ENCODE measurements at regions not wholly inside any gene's neighbourhood (a gene's known extent, or its start where the extent isn't known, plus 50 kb on each side); places are given as distances from the start of the nearest gene placed in this dataset.

GRCh38 chr6:141701732-141702131, 431.0 kb upstream of the GJE1 start:
- H3K27me3 ChIP-seq (replicated peaks; ENCODE audit: insufficient read depth), result no peaks in the 10 kb centered on the region
- intact Hi-C loops (cut with DNase I), result no loop called here
- WGBS, result 94% methylated on average over 2 of the region's 2 CpGs
- no peaks in the 10 kb centered on the region for H3K4me1 ChIP-seq (replicated peaks)
- no peak for DNase-seq (ENCODE audit: low spot score)
- no peak overlapping the region for H3K4me3 ChIP-seq
- TF ChIP-seq POLR2A (IDR thresholded peaks at IDR 0.05), result no peak
- TF ChIP-seq POLR2AphosphoS5 (IDR thresholded peaks at IDR 0.05), result no peak
- TF ChIP-seq CTCF (IDR thresholded peaks at IDR 0.05), result no peak
- no peak overlapping the region for H3K27ac ChIP-seq
- H3K36me3 ChIP-seq, result no peaks in the 10 kb centered on the region
- no peaks in the 10 kb centered on the region for H3K9me3 ChIP-seq

- TF ChIP-seq POLR2A (IDR thresholded peaks at IDR 0.05) (no peak), POLR2AphosphoS5 (IDR thresholded peaks at IDR 0.05) (no peak), CTCF (IDR thresholded peaks at IDR 0.05) (no peak)
- Histone ChIP-seq H3K27ac (no peak overlapping the region), H3K9me3 (no peaks in the 10 kb centered on the region), H3K4me1 (replicated peaks) (no peaks in the 10 kb centered on the region), H3K4me3 (no peak overlapping the region), H3K36me3 (no peaks in the 10 kb centered on the region), H3K27me3 (replicated peaks; ENCODE audit: insufficient read depth) (no peaks in the 10 kb centered on the region)
- intact Hi-C loops (cut with DNase I), result no loop called here
- WGBS, result 5% methylated on average over 2 of the region's 2 CpGs
- DNase-seq (ENCODE audit: low spot score), result no peak
Measured at GRCh38 chr6:141700819-141701218, 431.9 kb upstream of the GJE1 start.

- intact Hi-C loops (cut with DNase I), result no loop called here
- 82% methylated on average over 2 of the region's 2 CpGs for WGBS
Measured at GRCh38 chr6:141688916-141689315, 443.8 kb upstream of the GJE1 start.

GRCh38 chr6:141685416-141685815, 447.3 kb upstream of the GJE1 start:
- Histone ChIP-seq H3K27me3 (replicated peaks; ENCODE audit: insufficient read depth) (no peaks in the 10 kb centered on the region), H3K9me3 (no peaks in the 10 kb centered on the region), H3K4me3 (no peak overlapping the region), H3K27ac (no peak overlapping the region), H3K4me1 (replicated peaks) (no peaks in the 10 kb centered on the region), H3K36me3 (no peaks in the 10 kb centered on the region)
- TF ChIP-seq POLR2A (IDR thresholded peaks at IDR 0.05), result no peak
- TF ChIP-seq CTCF (IDR thresholded peaks at IDR 0.05), result no peak
- TF ChIP-seq POLR2AphosphoS5 (IDR thresholded peaks at IDR 0.05), result no peak
- intact Hi-C loops (cut with DNase I), result no loop called here
- 98% methylated on average over 1 of the region's 1 CpG for WGBS
- DNase-seq (ENCODE audit: low spot score), result no peak

More at GRCh38 chr6:141688916-141689315, 443.8 kb upstream of the GJE1 start:
- DNase-seq (ENCODE audit: low spot score), result no peak
- Histone ChIP-seq H3K4me3 (no peak overlapping the region), H3K27me3 (replicated peaks; ENCODE audit: insufficient read depth) (no peaks in the 10 kb centered on the region), H3K27ac (no peak overlapping the region), H3K4me1 (replicated peaks) (no peaks in the 10 kb centered on the region), H3K36me3 (no peaks in the 10 kb centered on the region), H3K9me3 (no peaks in the 10 kb centered on the region)
- TF ChIP-seq CTCF (IDR thresholded peaks at IDR 0.05) (no peak), POLR2AphosphoS5 (IDR thresholded peaks at IDR 0.05) (no peak), POLR2A (IDR thresholded peaks at IDR 0.05) (no peak)

GRCh38 chr6:141682391-141682790, 450.3 kb upstream of the GJE1 start:
- DNase-seq (ENCODE audit: low spot score), result no peak
- intact Hi-C loops (cut with DNase I), result no loop called here

More at GRCh38 chr6:141682391-141682790, 450.3 kb upstream of the GJE1 start:
- H3K4me3 ChIP-seq, result no peak overlapping the region
- H3K9me3 ChIP-seq, result no peaks in the 10 kb centered on the region
- TF ChIP-seq POLR2AphosphoS5 (IDR thresholded peaks at IDR 0.05) (no peak), CTCF (IDR thresholded peaks at IDR 0.05) (no peak), POLR2A (IDR thresholded peaks at IDR 0.05) (no peak)
- no peaks in the 10 kb centered on the region for H3K27me3 ChIP-seq (replicated peaks; ENCODE audit: insufficient read depth)
- no peaks in the 10 kb centered on the region for H3K36me3 ChIP-seq
- H3K27ac ChIP-seq, result no peak overlapping the region
- no peaks in the 10 kb centered on the region for H3K4me1 ChIP-seq (replicated peaks)
